ENCODE measurements at regions not wholly inside any gene's neighbourhood (a gene's known extent, or its start where the extent isn't known, plus 50 kb on each side); places are given as distances from the start of the nearest gene placed in this dataset.

DNA sequence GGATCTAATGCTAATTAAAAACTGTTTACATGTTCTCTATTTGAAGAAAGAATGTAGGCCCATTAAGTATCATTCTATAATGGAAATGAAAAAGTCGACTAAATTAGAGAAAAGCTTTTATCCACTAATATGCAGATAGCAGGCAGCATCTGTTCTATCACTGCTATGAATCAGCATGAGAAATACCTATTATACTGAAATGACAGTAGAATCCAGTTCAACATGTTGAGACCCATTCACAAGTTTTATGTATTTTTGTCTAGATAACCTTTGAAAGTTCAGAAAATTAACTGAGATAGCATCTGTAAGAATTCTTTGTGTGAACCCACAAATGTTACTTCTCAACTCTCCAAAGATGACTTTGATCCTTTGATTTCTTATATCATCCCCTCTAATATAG, 1254.4 kb upstream of the ADGRL3 start:
- TF ChIP-seq POLR2A (IDR thresholded peaks at IDR 0.05) = no peak
- TF ChIP-seq, protein P1, sequence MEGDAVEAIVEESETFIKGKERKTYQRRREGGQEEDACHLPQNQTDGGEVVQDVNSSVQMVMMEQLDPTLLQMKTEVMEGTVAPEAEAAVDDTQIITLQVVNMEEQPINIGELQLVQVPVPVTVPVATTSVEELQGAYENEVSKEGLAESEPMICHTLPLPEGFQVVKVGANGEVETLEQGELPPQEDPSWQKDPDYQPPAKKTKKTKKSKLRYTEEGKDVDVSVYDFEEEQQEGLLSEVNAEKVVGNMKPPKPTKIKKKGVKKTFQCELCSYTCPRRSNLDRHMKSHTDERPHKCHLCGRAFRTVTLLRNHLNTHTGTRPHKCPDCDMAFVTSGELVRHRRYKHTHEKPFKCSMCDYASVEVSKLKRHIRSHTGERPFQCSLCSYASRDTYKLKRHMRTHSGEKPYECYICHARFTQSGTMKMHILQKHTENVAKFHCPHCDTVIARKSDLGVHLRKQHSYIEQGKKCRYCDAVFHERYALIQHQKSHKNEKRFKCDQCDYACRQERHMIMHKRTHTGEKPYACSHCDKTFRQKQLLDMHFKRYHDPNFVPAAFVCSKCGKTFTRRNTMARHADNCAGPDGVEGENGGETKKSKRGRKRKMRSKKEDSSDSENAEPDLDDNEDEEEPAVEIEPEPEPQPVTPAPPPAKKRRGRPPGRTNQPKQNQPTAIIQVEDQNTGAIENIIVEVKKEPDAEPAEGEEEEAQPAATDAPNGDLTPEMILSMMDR (IDR thresholded peaks at IDR 0.05) = no peak

Data from tibial nerve (tissue), 3 donors.